ENCODE measurements at regions not wholly inside any gene's neighbourhood (a gene's known extent, or its start where the extent isn't known, plus 50 kb on each side); places are given as distances from the start of the nearest gene placed in this dataset.

DNA sequence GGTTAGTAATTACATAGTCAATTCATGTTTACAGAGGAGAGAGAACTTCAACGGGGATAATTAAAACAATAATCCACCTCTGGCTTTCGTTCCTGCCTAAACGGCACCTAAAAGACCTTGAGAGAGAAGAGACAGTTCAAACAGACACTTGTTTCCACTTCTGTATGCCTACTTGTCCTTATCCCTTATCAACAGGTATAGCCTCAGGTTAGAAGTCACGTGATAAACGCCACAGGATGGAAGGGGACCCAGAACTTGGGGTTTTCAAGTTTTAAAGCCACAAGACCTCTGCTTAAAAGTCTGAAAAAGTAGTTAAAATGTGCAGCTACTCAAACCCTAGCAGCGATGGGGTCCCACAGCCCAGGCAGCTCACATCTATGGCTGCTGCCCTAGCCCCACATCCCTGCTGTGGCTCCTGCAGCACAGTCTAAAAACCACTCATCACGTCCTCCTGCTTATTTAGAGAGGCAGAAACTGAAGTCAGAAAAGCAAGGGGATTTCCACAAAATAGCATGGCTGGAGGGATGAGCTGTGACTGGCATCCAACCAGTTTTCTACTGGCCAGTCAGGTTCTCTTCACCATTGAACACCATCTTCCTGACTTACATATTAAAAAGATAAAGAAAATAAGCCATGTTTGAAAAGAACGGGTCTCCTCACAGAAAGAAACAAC lies 51.2 kb upstream of the SEC16B start (continued):
- TF ChIP-seq, protein P1, sequence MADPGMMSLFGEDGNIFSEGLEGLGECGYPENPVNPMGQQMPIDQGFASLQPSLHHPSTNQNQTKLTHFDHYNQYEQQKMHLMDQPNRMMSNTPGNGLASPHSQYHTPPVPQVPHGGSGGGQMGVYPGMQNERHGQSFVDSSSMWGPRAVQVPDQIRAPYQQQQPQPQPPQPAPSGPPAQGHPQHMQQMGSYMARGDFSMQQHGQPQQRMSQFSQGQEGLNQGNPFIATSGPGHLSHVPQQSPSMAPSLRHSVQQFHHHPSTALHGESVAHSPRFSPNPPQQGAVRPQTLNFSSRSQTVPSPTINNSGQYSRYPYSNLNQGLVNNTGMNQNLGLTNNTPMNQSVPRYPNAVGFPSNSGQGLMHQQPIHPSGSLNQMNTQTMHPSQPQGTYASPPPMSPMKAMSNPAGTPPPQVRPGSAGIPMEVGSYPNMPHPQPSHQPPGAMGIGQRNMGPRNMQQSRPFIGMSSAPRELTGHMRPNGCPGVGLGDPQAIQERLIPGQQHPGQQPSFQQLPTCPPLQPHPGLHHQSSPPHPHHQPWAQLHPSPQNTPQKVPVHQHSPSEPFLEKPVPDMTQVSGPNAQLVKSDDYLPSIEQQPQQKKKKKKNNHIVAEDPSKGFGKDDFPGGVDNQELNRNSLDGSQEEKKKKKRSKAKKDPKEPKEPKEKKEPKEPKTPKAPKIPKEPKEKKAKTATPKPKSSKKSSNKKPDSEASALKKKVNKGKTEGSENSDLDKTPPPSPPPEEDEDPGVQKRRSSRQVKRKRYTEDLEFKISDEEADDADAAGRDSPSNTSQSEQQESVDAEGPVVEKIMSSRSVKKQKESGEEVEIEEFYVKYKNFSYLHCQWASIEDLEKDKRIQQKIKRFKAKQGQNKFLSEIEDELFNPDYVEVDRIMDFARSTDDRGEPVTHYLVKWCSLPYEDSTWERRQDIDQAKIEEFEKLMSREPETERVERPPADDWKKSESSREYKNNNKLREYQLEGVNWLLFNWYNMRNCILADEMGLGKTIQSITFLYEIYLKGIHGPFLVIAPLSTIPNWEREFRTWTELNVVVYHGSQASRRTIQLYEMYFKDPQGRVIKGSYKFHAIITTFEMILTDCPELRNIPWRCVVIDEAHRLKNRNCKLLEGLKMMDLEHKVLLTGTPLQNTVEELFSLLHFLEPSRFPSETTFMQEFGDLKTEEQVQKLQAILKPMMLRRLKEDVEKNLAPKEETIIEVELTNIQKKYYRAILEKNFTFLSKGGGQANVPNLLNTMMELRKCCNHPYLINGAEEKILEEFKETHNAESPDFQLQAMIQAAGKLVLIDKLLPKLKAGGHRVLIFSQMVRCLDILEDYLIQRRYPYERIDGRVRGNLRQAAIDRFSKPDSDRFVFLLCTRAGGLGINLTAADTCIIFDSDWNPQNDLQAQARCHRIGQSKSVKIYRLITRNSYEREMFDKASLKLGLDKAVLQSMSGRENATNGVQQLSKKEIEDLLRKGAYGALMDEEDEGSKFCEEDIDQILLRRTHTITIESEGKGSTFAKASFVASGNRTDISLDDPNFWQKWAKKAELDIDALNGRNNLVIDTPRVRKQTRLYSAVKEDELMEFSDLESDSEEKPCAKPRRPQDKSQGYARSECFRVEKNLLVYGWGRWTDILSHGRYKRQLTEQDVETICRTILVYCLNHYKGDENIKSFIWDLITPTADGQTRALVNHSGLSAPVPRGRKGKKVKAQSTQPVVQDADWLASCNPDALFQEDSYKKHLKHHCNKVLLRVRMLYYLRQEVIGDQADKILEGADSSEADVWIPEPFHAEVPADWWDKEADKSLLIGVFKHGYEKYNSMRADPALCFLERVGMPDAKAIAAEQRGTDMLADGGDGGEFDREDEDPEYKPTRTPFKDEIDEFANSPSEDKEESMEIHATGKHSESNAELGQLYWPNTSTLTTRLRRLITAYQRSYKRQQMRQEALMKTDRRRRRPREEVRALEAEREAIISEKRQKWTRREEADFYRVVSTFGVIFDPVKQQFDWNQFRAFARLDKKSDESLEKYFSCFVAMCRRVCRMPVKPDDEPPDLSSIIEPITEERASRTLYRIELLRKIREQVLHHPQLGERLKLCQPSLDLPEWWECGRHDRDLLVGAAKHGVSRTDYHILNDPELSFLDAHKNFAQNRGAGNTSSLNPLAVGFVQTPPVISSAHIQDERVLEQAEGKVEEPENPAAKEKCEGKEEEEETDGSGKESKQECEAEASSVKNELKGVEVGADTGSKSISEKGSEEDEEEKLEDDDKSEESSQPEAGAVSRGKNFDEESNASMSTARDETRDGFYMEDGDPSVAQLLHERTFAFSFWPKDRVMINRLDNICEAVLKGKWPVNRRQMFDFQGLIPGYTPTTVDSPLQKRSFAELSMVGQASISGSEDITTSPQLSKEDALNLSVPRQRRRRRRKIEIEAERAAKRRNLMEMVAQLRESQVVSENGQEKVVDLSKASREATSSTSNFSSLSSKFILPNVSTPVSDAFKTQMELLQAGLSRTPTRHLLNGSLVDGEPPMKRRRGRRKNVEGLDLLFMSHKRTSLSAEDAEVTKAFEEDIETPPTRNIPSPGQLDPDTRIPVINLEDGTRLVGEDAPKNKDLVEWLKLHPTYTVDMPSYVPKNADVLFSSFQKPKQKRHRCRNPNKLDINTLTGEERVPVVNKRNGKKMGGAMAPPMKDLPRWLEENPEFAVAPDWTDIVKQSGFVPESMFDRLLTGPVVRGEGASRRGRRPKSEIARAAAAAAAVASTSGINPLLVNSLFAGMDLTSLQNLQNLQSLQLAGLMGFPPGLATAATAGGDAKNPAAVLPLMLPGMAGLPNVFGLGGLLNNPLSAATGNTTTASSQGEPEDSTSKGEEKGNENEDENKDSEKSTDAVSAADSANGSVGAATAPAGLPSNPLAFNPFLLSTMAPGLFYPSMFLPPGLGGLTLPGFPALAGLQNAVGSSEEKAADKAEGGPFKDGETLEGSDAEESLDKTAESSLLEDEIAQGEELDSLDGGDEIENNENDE (IDR thresholded peaks at IDR 0.05; ENCODE audit: insufficient replicate concordance, low read length) = no peak
- TF ChIP-seq PHF8 (conservative IDR thresholded peaks at IDR 0.05; ENCODE audit: low read depth, low read length) = no peak
- no peak for TF ChIP-seq RAD21 (IDR thresholded peaks at IDR 0.05 in 1 of 2, conservative IDR thresholded peaks at IDR 0.05 in 1 of 2; ENCODE audit: low read depth in 2 of 2, low read length in 2 of 2)
- TF ChIP-seq RNF2 (IDR thresholded peaks at IDR 0.05; ENCODE audit: borderline replicate concordance, low read depth, low read length, missing control alignments, poor library complexity, severe bottlenecking) = no peak
- TF ChIP-seq JUN (IDR thresholded peaks at IDR 0.05; ENCODE audit: low read depth, low read length) = no peak
- TF ChIP-seq ZNF274 (IDR thresholded peaks at IDR 0.05; ENCODE audit: borderline replicate concordance, extremely low read depth, low read length) = no peak
- TF ChIP-seq RBBP5 (IDR thresholded peaks at IDR 0.05; ENCODE audit: borderline replicate concordance, low read depth, low read length) = no peak
